ENCODE measurements at regions not wholly inside any gene's neighbourhood (a gene's known extent, or its start where the extent isn't known, plus 50 kb on each side); places are given as distances from the start of the nearest gene placed in this dataset.

GRCh38 chr13:65460136-65460535 is 1770.0 kb downstream of the PCDH9 start (continued):
- TF ChIP-seq, protein P1, sequence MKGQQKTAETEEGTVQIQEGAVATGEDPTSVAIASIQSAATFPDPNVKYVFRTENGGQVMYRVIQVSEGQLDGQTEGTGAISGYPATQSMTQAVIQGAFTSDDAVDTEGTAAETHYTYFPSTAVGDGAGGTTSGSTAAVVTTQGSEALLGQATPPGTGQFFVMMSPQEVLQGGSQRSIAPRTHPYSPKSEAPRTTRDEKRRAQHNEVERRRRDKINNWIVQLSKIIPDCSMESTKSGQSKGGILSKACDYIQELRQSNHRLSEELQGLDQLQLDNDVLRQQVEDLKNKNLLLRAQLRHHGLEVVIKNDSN (IDR thresholded peaks at IDR 0.05; ENCODE audit: borderline replicate concordance, extremely low read length, insufficient read depth, low read depth, low read length), result no peak

DNA sequence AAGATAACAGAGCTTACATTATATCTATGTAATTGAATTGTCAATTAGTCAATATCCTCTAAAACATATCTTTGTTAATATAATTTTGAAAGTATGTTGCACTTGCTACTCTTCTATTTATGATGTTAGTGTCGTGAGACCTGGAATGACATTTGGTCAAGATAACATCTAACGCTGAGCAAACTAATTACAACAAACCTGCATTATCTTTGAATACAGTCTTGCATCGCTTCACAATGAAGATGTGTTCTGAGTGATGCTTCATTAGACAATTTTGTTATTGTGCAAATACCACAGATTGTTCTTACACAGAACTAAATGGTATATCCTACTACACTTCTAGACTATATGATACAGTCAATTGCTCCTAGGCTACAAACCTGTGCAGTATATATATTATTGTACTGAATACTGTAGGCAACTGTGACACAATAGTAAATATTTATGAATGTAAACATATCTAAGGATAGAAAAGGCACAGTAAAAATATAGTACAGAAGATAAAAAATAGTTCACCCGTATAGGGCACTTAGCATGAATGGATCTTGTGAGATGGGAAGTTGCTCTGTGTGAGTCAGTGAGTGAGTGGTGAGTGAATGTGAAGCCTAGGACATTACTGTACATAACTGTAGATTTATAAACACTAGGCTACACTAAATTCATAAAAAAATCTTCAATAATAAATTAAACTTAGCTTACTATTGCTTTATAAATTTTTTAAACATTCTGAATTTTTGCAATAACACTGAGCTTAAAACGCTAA is 1773.8 kb downstream of the PCDH9 start:
- DNase-seq (ENCODE audit: low read depth, low spot score), result no peak
- no TSS peak for BruUV-seq (replicated peaks)
- H3K79me2 ChIP-seq (ENCODE audit: control insufficient read depth, insufficient read depth, low read length), result no peaks in the 10 kb centered on the region
- in situ Hi-C loops (cut with MboI), result no loop called here
- H3K9ac ChIP-seq (ENCODE audit: control insufficient read depth, insufficient read depth, low read length), result no peak overlapping the region
- peak; percentile 75 for FAIRE-seq
- H2AFZ ChIP-seq (ENCODE audit: control insufficient read depth, low read depth, low read length), result no peak overlapping the region
- H3K36me3 ChIP-seq (ENCODE audit: control insufficient read depth in 2 of 2, insufficient read depth in 2 of 2, low read length in 1 of 2), result no peaks in the 10 kb centered on the region
- RAD21 ChIA-PET (ENCODE audit: unreplicated experiment), result interaction anchor here (0.7 to 1.6 kb wide), 2 partner anchors 12 to 196 kb away, joined by 3 to 5 read pairs; no protein-coding TSS in a partner anchor
- H3K4me1 ChIP-seq (ENCODE audit: control insufficient read depth, insufficient read depth, low read length), result no peaks in the 10 kb centered on the region
- H3K27me3 ChIP-seq (replicated peaks in 1 of 2; ENCODE audit: control insufficient read depth in 2 of 2, insufficient read depth in 2 of 2, low read length in 1 of 2), result no peaks in the 10 kb centered on the region
- peak; percentile 12; the same call in 1 of the 3 replicates for ATAC-seq
- CTCF ChIA-PET, result interaction anchor here (1.4 kb wide), 1 partner anchor 49 kb away, joined by 3 read pairs; no protein-coding TSS in a partner anchor
- TF ChIP-seq NR2F1 (conservative IDR thresholded peaks at IDR 0.05) (no peak), POLR2AphosphoS2 (IDR thresholded peaks at IDR 0.05; ENCODE audit: low read depth, low read length) (no peak)
- no peak overlapping the region for H3K4me3 ChIP-seq
- intact Hi-C loops (cut with micrococcal nuclease; ENCODE audit: unreplicated experiment), result no loop called here
- SMC1A ChIA-PET (ENCODE audit: uncharacterized antibody, unreplicated experiment), result interaction anchor here (0.7 to 2.0 kb wide), 12 partner anchors 10 to 182 kb away, joined by 3 to 10 read pairs (median 4); no protein-coding TSS in a partner anchor
- POLR2A ChIA-PET, result no interaction called here
- H3K27ac ChIP-seq (ENCODE audit: control insufficient read depth, insufficient read depth), result no peak overlapping the region
- H3K4me2 ChIP-seq (ENCODE audit: control insufficient read depth, insufficient read depth), result no peak overlapping the region
- no peaks in the 10 kb centered on the region for H3K9me3 ChIP-seq (replicated peaks; ENCODE audit: control insufficient read depth, insufficient read depth, low read length)
- 58% methylated on average over 5 of the region's 5 CpGs for WGBS (ENCODE audit: insufficient coverage, insufficient replicate concordance, low lambda C conversion rate, missing lambda C conversion rate)
- H4K20me1 ChIP-seq (ENCODE audit: control insufficient read depth, insufficient read depth), result no peaks in the 10 kb centered on the region
